ENCODE measurements at regions not wholly inside any gene's neighbourhood (a gene's known extent, or its start where the extent isn't known, plus 50 kb on each side); places are given as distances from the start of the nearest gene placed in this dataset.

DNA sequence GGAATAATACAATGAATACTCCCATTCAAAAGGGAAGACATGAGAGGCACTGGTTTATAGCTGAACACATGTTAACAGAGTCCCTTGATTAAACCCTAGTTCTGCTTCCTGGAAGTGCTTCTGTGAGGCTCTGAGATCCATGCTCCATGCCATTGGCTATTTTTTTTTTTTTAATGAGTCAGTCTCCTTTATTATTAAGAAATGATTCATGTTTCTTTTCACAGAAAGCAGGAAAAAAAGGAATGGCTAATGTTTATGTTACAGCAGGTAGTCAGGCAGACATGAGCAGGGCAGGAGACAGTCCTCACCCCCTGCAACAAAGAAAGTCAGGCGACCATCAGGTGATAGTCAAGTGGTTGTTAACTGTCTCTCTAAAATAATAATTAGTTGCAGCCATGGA lies 598.7 kb downstream of the EPHA5 start:
- no peak overlapping the region for H3K27ac ChIP-seq (ENCODE audit: extremely low read length, insufficient read depth, low read length)
- FAIRE-seq: no peak
- WGBS (ENCODE audit: low lambda C conversion rate): 0% methylated on average over 1 of the region's 1 CpG
- CTCF ChIA-PET (ENCODE audit: low intra/inter-chr PET ratio, low total read pairs): interaction anchor here (0.6 kb wide), 1 partner anchor 681 kb away, joined by 3 read pairs; no protein-coding TSS in a partner anchor
- H3K27me3 ChIP-seq (ENCODE audit: control insufficient read depth in 1 of 2, insufficient read depth in 2 of 2, low read length in 2 of 2): no peaks in the 10 kb centered on the region
- H3K79me2 ChIP-seq (ENCODE audit: insufficient read depth, low read length): no peaks in the 10 kb centered on the region
- no peak for DNase-seq (ENCODE audit: low spot score)
- H3K4me1 ChIP-seq (ENCODE audit: insufficient read depth, low read length): no peaks in the 10 kb centered on the region
- H3K9ac ChIP-seq (ENCODE audit: insufficient read depth, low read depth, low read length): no peak overlapping the region
- H3K4me3 ChIP-seq (replicated peaks in 1 of 3; ENCODE audit: insufficient read depth in 1 of 3, low read depth in 2 of 3, low read length in 3 of 3): no peak overlapping the region
- H2AFZ ChIP-seq (ENCODE audit: low read length): no peak overlapping the region
- in situ Hi-C loops (cut with HindIII; ENCODE audit: extremely low pct_ligation_motif_present, low pct_unique_long_range_greater_than_20kb): no loop called here
- intact Hi-C loops (cut with micrococcal nuclease; ENCODE audit: unreplicated experiment): no loop called here
- H3K4me2 ChIP-seq (ENCODE audit: low read depth, low read length): no peak overlapping the region
- ATAC-seq: no peak
- no peaks in the 10 kb centered on the region for H4K20me1 ChIP-seq (ENCODE audit: insufficient read depth, low read length)
- POLR2A ChIA-PET: no interaction called here
- TF ChIP-seq, protein P1, sequence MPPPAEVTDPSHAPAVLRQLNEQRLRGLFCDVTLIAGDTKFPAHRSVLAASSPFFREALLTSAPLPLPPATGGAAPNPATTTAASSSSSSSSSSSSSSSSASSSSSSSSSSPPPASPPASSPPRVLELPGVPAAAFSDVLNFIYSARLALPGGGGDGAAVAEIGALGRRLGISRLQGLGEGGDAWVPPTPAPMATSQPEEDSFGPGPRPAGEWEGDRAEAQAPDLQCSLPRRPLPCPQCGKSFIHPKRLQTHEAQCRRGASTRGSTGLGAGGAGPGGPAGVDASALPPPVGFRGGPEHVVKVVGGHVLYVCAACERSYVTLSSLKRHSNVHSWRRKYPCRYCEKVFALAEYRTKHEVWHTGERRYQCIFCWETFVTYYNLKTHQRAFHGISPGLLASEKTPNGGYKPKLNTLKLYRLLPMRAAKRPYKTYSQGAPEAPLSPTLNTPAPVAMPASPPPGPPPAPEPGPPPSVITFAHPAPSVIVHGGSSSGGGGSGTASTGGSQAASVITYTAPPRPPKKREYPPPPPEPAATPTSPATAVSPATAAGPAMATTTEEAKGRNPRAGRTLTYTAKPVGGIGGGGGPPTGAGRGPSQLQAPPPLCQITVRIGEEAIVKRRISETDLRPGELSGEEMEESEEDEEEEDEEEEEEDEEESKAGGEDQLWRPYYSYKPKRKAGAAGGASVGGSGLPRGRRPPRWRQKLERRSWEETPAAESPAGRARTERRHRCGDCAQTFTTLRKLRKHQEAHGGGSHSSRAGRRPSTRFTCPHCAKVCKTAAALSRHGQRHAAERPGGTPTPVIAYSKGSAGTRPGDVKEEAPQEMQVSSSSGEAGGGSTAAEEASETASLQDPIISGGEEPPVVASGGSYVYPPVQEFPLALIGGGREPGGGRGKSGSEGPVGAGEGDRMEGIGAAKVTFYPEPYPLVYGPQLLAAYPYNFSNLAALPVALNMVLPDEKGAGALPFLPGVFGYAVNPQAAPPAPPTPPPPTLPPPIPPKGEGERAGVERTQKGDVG (CRISPR knock-in tag; IDR thresholded peaks at IDR 0.05; ENCODE audit: borderline replicate concordance): no peak
- TF ChIP-seq ZNF451 (CRISPR knock-in tag; IDR thresholded peaks at IDR 0.05) (no peak), EHMT2 (IDR thresholded peaks at IDR 0.05; ENCODE audit: borderline replicate concordance, low read depth, low read length) (no peak), IRF2 (CRISPR knock-in tag; IDR thresholded peaks at IDR 0.05) (no peak), NR2C2 (CRISPR knock-in tag; IDR thresholded peaks at IDR 0.05; ENCODE audit: borderline replicate concordance) (no peak), GMEB2 (CRISPR knock-in tag; IDR thresholded peaks at IDR 0.05; ENCODE audit: low read depth) (no peak), ZNF777 (CRISPR knock-in tag; IDR thresholded peaks at IDR 0.05) (no peak), HDAC2 (CRISPR knock-in tag; IDR thresholded peaks at IDR 0.05) (no peak), HOXA7 (CRISPR knock-in tag; IDR thresholded peaks at IDR 0.05) (no peak), HNF4A (CRISPR knock-in tag; IDR thresholded peaks at IDR 0.05) (no peak), ZNF772 (CRISPR knock-in tag; IDR thresholded peaks at IDR 0.05) (no peak), ZNF720 (CRISPR knock-in tag; IDR thresholded peaks at IDR 0.05) (no peak), ZNF501 (CRISPR knock-in tag; IDR thresholded peaks at IDR 0.05) (no peak)
- TF ChIP-seq, protein P2, sequence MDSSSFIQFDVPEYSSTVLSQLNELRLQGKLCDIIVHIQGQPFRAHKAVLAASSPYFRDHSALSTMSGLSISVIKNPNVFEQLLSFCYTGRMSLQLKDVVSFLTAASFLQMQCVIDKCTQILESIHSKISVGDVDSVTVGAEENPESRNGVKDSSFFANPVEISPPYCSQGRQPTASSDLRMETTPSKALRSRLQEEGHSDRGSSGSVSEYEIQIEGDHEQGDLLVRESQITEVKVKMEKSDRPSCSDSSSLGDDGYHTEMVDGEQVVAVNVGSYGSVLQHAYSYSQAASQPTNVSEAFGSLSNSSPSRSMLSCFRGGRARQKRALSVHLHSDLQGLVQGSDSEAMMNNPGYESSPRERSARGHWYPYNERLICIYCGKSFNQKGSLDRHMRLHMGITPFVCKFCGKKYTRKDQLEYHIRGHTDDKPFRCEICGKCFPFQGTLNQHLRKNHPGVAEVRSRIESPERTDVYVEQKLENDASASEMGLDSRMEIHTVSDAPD (CRISPR knock-in tag; IDR thresholded peaks at IDR 0.05): no peak
- no peaks in the 10 kb centered on the region for H3K9me3 ChIP-seq (ENCODE audit: low read length)
- no peaks in the 10 kb centered on the region for H3K36me3 ChIP-seq (replicated peaks in 1 of 2; ENCODE audit: control insufficient read depth in 1 of 2, insufficient read depth in 2 of 2, low read length in 2 of 2)
- no TSS peak for BruUV-seq (replicated peaks)

Data from HepG2 (cell line).